ENCODE measurements at regions not wholly inside any gene's neighbourhood (a gene's known extent, or its start where the extent isn't known, plus 50 kb on each side); places are given as distances from the start of the nearest gene placed in this dataset.
"Not testable (repeated sequence)": the region's sequence is repeated elsewhere in the genome, so short reads cannot be mapped to it uniquely, and the experiment has no call there.

GRCh38 chr3:110494728-110495127 is 576.9 kb upstream of the NECTIN3 start:
- H3K9me3 Mint-ChIP-seq, result peaks cover 0 to 2% of the 10 kb centered on the region in 2 donors
- H3K4me1 Mint-ChIP-seq (ENCODE audit: low read depth), result no peaks in the 10 kb centered on the region
- DNase-seq (no peak), ATAC-seq (replicated peaks in 1 of 2) (no peak)
- no peak overlapping the region for H3K4me3 Mint-ChIP-seq
- no peaks in the 10 kb centered on the region for H3K27me3 Mint-ChIP-seq (ENCODE audit: low read depth)
- H3K36me3 Mint-ChIP-seq (ENCODE audit: insufficient read depth in 2 of 2), result no peaks in the 10 kb centered on the region
- no peak overlapping the region for H3K27ac Mint-ChIP-seq

- ATAC-seq (replicated peaks in 1 of 2) (no peak), DNase-seq (no peak)
- peaks cover 0 to 2% of the 10 kb centered on the region in 2 donors for H3K9me3 Mint-ChIP-seq
- no peaks in the 10 kb centered on the region for H3K27me3 Mint-ChIP-seq (ENCODE audit: low read depth)
- no peak overlapping the region for H3K4me3 Mint-ChIP-seq
- H3K27ac Mint-ChIP-seq, result no peak overlapping the region
- no peaks in the 10 kb centered on the region for H3K36me3 Mint-ChIP-seq (ENCODE audit: insufficient read depth in 2 of 2)
- no peaks in the 10 kb centered on the region for H3K4me1 Mint-ChIP-seq (ENCODE audit: low read depth)
Measured at GRCh38 chr3:110495201-110495927, 576.3 kb upstream of the NECTIN3 start.

- no peaks in the 10 kb centered on the region for H3K36me3 Mint-ChIP-seq (ENCODE audit: insufficient read depth in 2 of 2)
- DNase-seq (no peak), ATAC-seq (replicated peaks in 1 of 2) (no peak)
- H3K27ac Mint-ChIP-seq, result no peak overlapping the region
- no peak overlapping the region for H3K4me3 Mint-ChIP-seq
- H3K4me1 Mint-ChIP-seq (ENCODE audit: low read depth), result no peaks in the 10 kb centered on the region
- H3K27me3 Mint-ChIP-seq (ENCODE audit: low read depth), result no peaks in the 10 kb centered on the region
- peaks cover 0 to 10% of the 10 kb centered on the region in 2 donors for H3K9me3 Mint-ChIP-seq
Measured at GRCh38 chr3:110504401-110504800, 567.2 kb upstream of the NECTIN3 start.

- H3K27me3 Mint-ChIP-seq (ENCODE audit: low read depth), result no peaks in the 10 kb centered on the region
- H3K9me3 Mint-ChIP-seq, result peaks cover 2 to 10% of the 10 kb centered on the region in 2 donors
- no peak overlapping the region for H3K27ac Mint-ChIP-seq
- DNase-seq (no peak), ATAC-seq (replicated peaks in 1 of 2) (no peak)
- peaks cover 0 to 1% of the 10 kb centered on the region in 2 donors for H3K36me3 Mint-ChIP-seq (ENCODE audit: insufficient read depth in 2 of 2)
- H3K4me1 Mint-ChIP-seq (ENCODE audit: low read depth), result no peaks in the 10 kb centered on the region
- no peak overlapping the region for H3K4me3 Mint-ChIP-seq
Measured at GRCh38 chr3:110504901-110505300, 566.7 kb upstream of the NECTIN3 start.

- no peaks in the 10 kb centered on the region for H3K4me1 Mint-ChIP-seq (ENCODE audit: low read depth)
- DNase-seq (no peak), ATAC-seq (replicated peaks in 1 of 2) (no peak)
- peaks cover 9% of the 10 kb centered on the region for H3K27me3 Mint-ChIP-seq (ENCODE audit: low read depth)
- no peak overlapping the region for H3K4me3 Mint-ChIP-seq
- no peak overlapping the region for H3K27ac Mint-ChIP-seq
- H3K36me3 Mint-ChIP-seq (ENCODE audit: insufficient read depth in 2 of 2), result peaks cover 0 to 1% of the 10 kb centered on the region in 2 donors
- peaks cover 4 to 10% of the 10 kb centered on the region in 2 donors for H3K9me3 Mint-ChIP-seq
Measured at GRCh38 chr3:110506890-110507289, 564.7 kb upstream of the NECTIN3 start.

- not testable (repeated sequence) for H3K4me3 Mint-ChIP-seq; ATAC-seq (replicated peaks in 1 of 2); H3K36me3 Mint-ChIP-seq (ENCODE audit: insufficient read depth in 2 of 2); H3K27me3 Mint-ChIP-seq (ENCODE audit: low read depth); H3K27ac Mint-ChIP-seq; DNase-seq; H3K4me1 Mint-ChIP-seq (ENCODE audit: low read depth)
- H3K9me3 Mint-ChIP-seq, result peaks cover 4 to 10% of the 10 kb centered on the region in 2 donors
Measured at GRCh38 chr3:110507570-110507969, 564.0 kb upstream of the NECTIN3 start.

- H3K27ac Mint-ChIP-seq, result no peak overlapping the region
- ATAC-seq (replicated peaks in 1 of 2), result no peak
Measured at GRCh38 chr3:110512961-110513360, 558.7 kb upstream of the NECTIN3 start.

GRCh38 chr3:110518031-110518430 is 553.6 kb upstream of the NECTIN3 start:
- no peaks in the 10 kb centered on the region for H3K27me3 Mint-ChIP-seq (ENCODE audit: low read depth)
- DNase-seq, result no peak
- H3K36me3 Mint-ChIP-seq (ENCODE audit: insufficient read depth in 2 of 2), result peaks cover 0 to 2% of the 10 kb centered on the region in 2 donors
- H3K27ac Mint-ChIP-seq, result no peak overlapping the region
- H3K4me1 Mint-ChIP-seq (ENCODE audit: low read depth), result no peaks in the 10 kb centered on the region
- no peak overlapping the region for H3K4me3 Mint-ChIP-seq
- ATAC-seq (replicated peaks in 1 of 2), result no peak
- no peaks in the 10 kb centered on the region for H3K9me3 Mint-ChIP-seq

More at GRCh38 chr3:110512961-110513360, 558.7 kb upstream of the NECTIN3 start:
- Mint-ChIP-seq H3K4me1 (ENCODE audit: low read depth) (no peaks in the 10 kb centered on the region), H3K4me3 (no peak overlapping the region), H3K9me3 (peaks cover 2 to 4% of the 10 kb centered on the region in 2 donors), H3K36me3 (ENCODE audit: insufficient read depth in 2 of 2) (peaks cover 0 to 3% of the 10 kb centered on the region in 2 donors), H3K27me3 (ENCODE audit: low read depth) (peaks cover 9% of the 10 kb centered on the region)
- no peak for DNase-seq

GRCh38 chr3:110519071-110519470 is 552.5 kb upstream of the NECTIN3 start:
- Mint-ChIP-seq H3K36me3 (ENCODE audit: insufficient read depth in 2 of 2) (peaks cover 0 to 2% of the 10 kb centered on the region in 2 donors), H3K4me3 (no peak overlapping the region), H3K4me1 (ENCODE audit: low read depth) (no peaks in the 10 kb centered on the region), H3K9me3 (no peaks in the 10 kb centered on the region), H3K27ac (no peak overlapping the region), H3K27me3 (ENCODE audit: low read depth) (no peaks in the 10 kb centered on the region)
- DNase-seq (no peak), ATAC-seq (replicated peaks in 1 of 2) (no peak)

GRCh38 chr3:110521019-110521418 is 550.6 kb upstream of the NECTIN3 start:
- H3K9me3 Mint-ChIP-seq, result no peaks in the 10 kb centered on the region
- H3K27ac Mint-ChIP-seq, result no peak overlapping the region
- no peaks in the 10 kb centered on the region for H3K27me3 Mint-ChIP-seq (ENCODE audit: low read depth)
- DNase-seq (no peak), ATAC-seq (replicated peaks in 1 of 2) (no peak)
- no peaks in the 10 kb centered on the region for H3K4me1 Mint-ChIP-seq (ENCODE audit: low read depth)
- no peaks in the 10 kb centered on the region for H3K36me3 Mint-ChIP-seq (ENCODE audit: insufficient read depth in 2 of 2)
- H3K4me3 Mint-ChIP-seq, result no peak overlapping the region

GRCh38 chr3:110525558-110526064 is 546.0 kb upstream of the NECTIN3 start:
- not testable (repeated sequence) for H3K9me3 Mint-ChIP-seq; H3K36me3 Mint-ChIP-seq (ENCODE audit: insufficient read depth in 2 of 2); H3K4me1 Mint-ChIP-seq (ENCODE audit: low read depth); H3K27me3 Mint-ChIP-seq (ENCODE audit: low read depth); ATAC-seq (replicated peaks in 1 of 2); H3K4me3 Mint-ChIP-seq; DNase-seq; H3K27ac Mint-ChIP-seq

- no peak for ATAC-seq (replicated peaks in 1 of 2)
- peaks cover 6% of the 10 kb centered on the region for H3K27me3 Mint-ChIP-seq (ENCODE audit: low read depth)
- H3K9me3 Mint-ChIP-seq, result no peaks in the 10 kb centered on the region
- H3K36me3 Mint-ChIP-seq (ENCODE audit: insufficient read depth in 2 of 2), result no peaks in the 10 kb centered on the region
- DNase-seq, result no peak
- H3K27ac Mint-ChIP-seq, result no peak overlapping the region
- no peak overlapping the region for H3K4me3 Mint-ChIP-seq
- no peaks in the 10 kb centered on the region for H3K4me1 Mint-ChIP-seq (ENCODE audit: low read depth)
Measured at GRCh38 chr3:110526777-110527727, 544.6 kb upstream of the NECTIN3 start.

Data from activated T-cell treated with anti-CD3 and anti-CD28 coated beads, Interleukin-2, amount 50 U/mL, for 72 hours (primary cell).